ENCODE measurements at regions not wholly inside any gene's neighbourhood (a gene's known extent, or its start where the extent isn't known, plus 50 kb on each side); places are given as distances from the start of the nearest gene placed in this dataset.

- H3K9me3 ChIP-seq (replicated peaks; ENCODE audit: control insufficient read depth, insufficient read depth, low read length), result no peaks in the 10 kb centered on the region
- BruUV-seq (replicated peaks), result no TSS peak
- no peak overlapping the region for H3K27ac ChIP-seq (ENCODE audit: insufficient read depth, low read depth, low read length)
- intact Hi-C loops (cut with micrococcal nuclease) (no loop called here), dilution Hi-C loops (cut with MboI; ENCODE audit: extremely low pct_ligation_motif_present, low sequenced_read_pairs) (no loop called here)
- H3K9ac ChIP-seq (replicated peaks; ENCODE audit: extremely low read depth, insufficient read depth, low read length), result no peak overlapping the region
- POLR2A ChIA-PET, result no interaction called here
- no peaks in the 10 kb centered on the region for H3K79me2 ChIP-seq (ENCODE audit: control insufficient read depth, insufficient read depth, low read length)
- TF ChIP-seq GATA2 (IDR thresholded peaks at IDR 0.05; ENCODE audit: insufficient read depth, insufficient read length, low read depth, low read length) (no peak), EZH2 (IDR thresholded peaks at IDR 0.05; ENCODE audit: borderline replicate concordance, low read depth, low read length, severe bottlenecking) (no peak), JUN (IDR thresholded peaks at IDR 0.05; ENCODE audit: borderline replicate concordance, insufficient read depth, insufficient read length, low read depth) (no peak), POLR2A (IDR thresholded peaks at IDR 0.05; ENCODE audit: low read depth, low read length) (no peak), POLR2AphosphoS5 (IDR thresholded peaks at IDR 0.05; ENCODE audit: insufficient read depth, low read depth, low read length) (no peak), CTCF (IDR thresholded peaks at IDR 0.05; ENCODE audit: extremely low read depth in 1 of 2, insufficient read depth in 1 of 2, low read depth in 1 of 2, low read length in 2 of 2) (no peak)
- DNase-seq (ENCODE audit: low read depth, low spot score), result no peak
- no peaks in the 10 kb centered on the region for H3K36me3 ChIP-seq (ENCODE audit: control insufficient read depth in 2 of 2, extremely low read depth in 1 of 2, insufficient read depth in 2 of 2, low read length in 2 of 2)
- no peak overlapping the region for H2AFZ ChIP-seq (ENCODE audit: low read depth, low read length)
- CTCF ChIA-PET, result interaction anchor here (1.7 kb wide), 1 partner anchor 50 kb away, joined by 4 read pairs; no protein-coding TSS in a partner anchor
- no peak overlapping the region for H3K4me3 ChIP-seq (replicated peaks in 1 of 3; ENCODE audit: insufficient read depth in 1 of 3, low read depth in 1 of 3, low read length in 3 of 3)
- no peak for FAIRE-seq
- no peaks in the 10 kb centered on the region for H3K27me3 ChIP-seq (ENCODE audit: control insufficient read depth in 2 of 2, insufficient read depth in 2 of 2, low read length in 2 of 2)
- H3K4me2 ChIP-seq (ENCODE audit: insufficient read depth, low read length), result no peak overlapping the region
- peaks cover 6% of the 10 kb centered on the region for H3K4me1 ChIP-seq (ENCODE audit: control insufficient read depth, extremely low read depth, insufficient read depth, low read length)
- H3K9me1 ChIP-seq (replicated peaks; ENCODE audit: control insufficient read depth, extremely low read depth, insufficient read depth, low read length), result no peaks in the 10 kb centered on the region
- H4K20me1 ChIP-seq (replicated peaks; ENCODE audit: control insufficient read depth, extremely low read depth, insufficient read depth, low read length), result no peaks in the 10 kb centered on the region
These were observed 505.6 kb upstream of the THBS1 start for GRCh38 chr15:39075311-39075710.

Data from endothelial cell of umbilical vein (primary cell).